Mucosa of rectum (tissue), 2 donors: ENCODE measurements at regions not wholly inside any gene's neighbourhood (a gene's known extent, or its start where the extent isn't known, plus 50 kb on each side); places are given as distances from the start of the nearest gene placed in this dataset.

ENCODE experiments used
- H3K27ac ChIP-seq, 2 donors: one replicate each; pipeline ENCODE4 v1.7.0; 2013; ENCODE audit warnings: inconsistent platforms in 2 of 2, low read depth in 2 of 2, low read length in 2 of 2
- H3K27me3 ChIP-seq, 2 donors: one replicate each; pipeline ENCODE4 v1.7.0; 2013; ENCODE audit warnings: low read length in 2 of 2; ENCODE audit not compliant: control insufficient read depth in 2 of 2, insufficient read depth in 2 of 2
- H3K36me3 ChIP-seq, 2 donors: one replicate each; pipeline ENCODE4 v1.7.0; 2013; ENCODE audit warnings: low read length in 2 of 2; ENCODE audit not compliant: control insufficient read depth in 2 of 2, insufficient read depth in 2 of 2
- H3K4me1 ChIP-seq, 2 donors: one replicate each; pipeline ENCODE4 v1.7.0; 2013; ENCODE audit warnings: low read length in 2 of 2, mild to moderate bottlenecking in 1 of 2; ENCODE audit not compliant: control insufficient read depth in 2 of 2, insufficient read depth in 2 of 2
- H3K4me3 ChIP-seq, 2 donors: one replicate each; pipeline ENCODE4 v1.7.0; 2013; ENCODE audit warnings: low read length in 2 of 2
- H3K9ac ChIP-seq, 2 donors: one replicate each; pipeline ENCODE4 v1.7.0; 2013; ENCODE audit warnings: low read length in 2 of 2, low read depth in 1 of 2, mild to moderate bottlenecking in 1 of 2
- H3K9me3 ChIP-seq, 2 donors: one replicate each; pipeline ENCODE4 v1.7.0; 2013; ENCODE audit warnings: low read length in 2 of 2; ENCODE audit not compliant: control insufficient read depth in 2 of 2
- donor health status: healthy.
- donor health status: Normal muscosa, but diverticular disease.

GRCh38 chr2:12205086-12205485 lies 458.7 kb downstream of the LPIN1 start:
- Histone ChIP-seq H3K27ac (no peak overlapping the region), H3K9ac (no peak overlapping the region), H3K27me3 (no peaks in the 10 kb centered on the region), H3K36me3 (no peaks in the 10 kb centered on the region), H3K9me3 (no peaks in the 10 kb centered on the region), H3K4me1 (peaks cover 0 to 2% of the 10 kb centered on the region in 2 donors), H3K4me3 (no peak overlapping the region)

DNA sequence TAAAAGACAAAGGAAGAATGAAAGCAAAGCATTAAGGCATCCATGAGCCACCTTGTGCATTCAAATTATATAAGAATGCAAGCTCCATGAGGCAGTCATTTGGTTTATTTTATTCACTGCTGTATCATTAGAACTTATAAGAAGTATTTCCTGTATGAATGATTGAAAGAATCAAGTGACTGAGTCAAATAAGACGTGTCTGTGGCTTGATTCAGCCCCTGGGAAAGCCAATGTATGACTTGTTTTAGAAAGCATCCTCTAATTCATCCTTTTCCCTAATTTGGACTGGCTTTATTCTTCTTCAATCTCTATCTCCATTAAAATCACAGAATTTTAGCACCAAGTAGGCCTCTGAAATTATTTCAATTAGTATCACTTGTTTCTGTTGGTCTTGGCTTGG lies 461.1 kb downstream of the LPIN1 start:
- Histone ChIP-seq H3K27me3 (no peaks in the 10 kb centered on the region), H3K9ac (no peak overlapping the region), H3K4me1 (peaks cover 0 to 2% of the 10 kb centered on the region in 2 donors), H3K4me3 (no peak overlapping the region), H3K9me3 (no peaks in the 10 kb centered on the region), H3K27ac (no peak overlapping the region), H3K36me3 (no peaks in the 10 kb centered on the region)

DNA sequence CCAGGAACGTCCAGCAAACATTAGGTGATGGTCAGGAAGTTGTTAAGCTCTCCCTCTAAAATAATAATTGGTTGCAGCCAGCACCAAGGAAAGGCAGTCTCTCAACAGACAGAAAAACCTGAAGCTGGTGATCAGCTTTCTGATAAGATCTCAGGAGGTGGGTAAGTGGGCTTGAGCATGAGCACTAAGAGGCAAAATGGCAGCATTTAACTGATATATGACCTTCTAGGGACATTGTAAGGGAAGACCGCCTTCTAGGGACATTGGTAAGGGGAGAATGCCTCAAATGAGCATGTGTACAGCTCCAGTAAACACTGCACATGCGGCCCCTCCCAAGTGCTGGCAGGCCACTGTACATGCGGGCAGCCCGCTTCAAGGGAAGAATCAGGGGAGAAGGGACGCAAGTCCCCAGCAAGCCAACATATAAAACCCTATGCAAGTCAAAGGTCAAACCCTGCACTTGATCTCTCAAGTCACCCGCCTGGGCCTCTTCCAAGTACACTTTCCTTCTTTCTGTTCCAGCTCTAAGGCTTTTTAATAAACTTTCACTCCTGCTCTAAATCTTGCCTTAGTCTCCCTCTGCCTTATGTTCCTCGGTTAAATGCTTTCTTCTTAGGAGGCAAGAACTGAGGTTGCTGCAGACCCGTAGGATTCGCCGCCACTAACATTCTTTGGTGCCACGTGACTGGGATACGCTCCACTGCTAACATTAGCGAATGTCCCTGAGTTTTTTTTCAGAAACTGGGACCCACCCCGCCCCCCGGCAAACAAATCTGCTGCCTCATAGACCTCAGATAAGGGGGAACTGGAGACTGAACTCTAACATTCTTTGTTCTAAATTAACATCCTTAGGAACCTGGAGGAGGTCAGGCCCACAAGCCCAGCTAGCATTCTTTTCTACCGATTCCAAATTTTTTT lies 463.8 kb downstream of the LPIN1 start:
- no peaks in the 10 kb centered on the region for H3K27me3 ChIP-seq
- no peaks in the 10 kb centered on the region for H3K36me3 ChIP-seq
- no peaks in the 10 kb centered on the region for H3K4me1 ChIP-seq
- no peaks in the 10 kb centered on the region for H3K9me3 ChIP-seq
- no peak overlapping the region for H3K27ac ChIP-seq
- no peak overlapping the region for H3K9ac ChIP-seq
- no peak overlapping the region for H3K4me3 ChIP-seq

- Histone ChIP-seq H3K36me3 (no peaks in the 10 kb centered on the region), H3K27me3 (no peaks in the 10 kb centered on the region), H3K27ac (no peak overlapping the region), H3K4me3 (no peak overlapping the region), H3K4me1 (no peaks in the 10 kb centered on the region), H3K9me3 (no peaks in the 10 kb centered on the region), H3K9ac (no peak overlapping the region)
These were observed 465.1 kb downstream of the LPIN1 start for GRCh38 chr2:12211326-12212175.

DNA sequence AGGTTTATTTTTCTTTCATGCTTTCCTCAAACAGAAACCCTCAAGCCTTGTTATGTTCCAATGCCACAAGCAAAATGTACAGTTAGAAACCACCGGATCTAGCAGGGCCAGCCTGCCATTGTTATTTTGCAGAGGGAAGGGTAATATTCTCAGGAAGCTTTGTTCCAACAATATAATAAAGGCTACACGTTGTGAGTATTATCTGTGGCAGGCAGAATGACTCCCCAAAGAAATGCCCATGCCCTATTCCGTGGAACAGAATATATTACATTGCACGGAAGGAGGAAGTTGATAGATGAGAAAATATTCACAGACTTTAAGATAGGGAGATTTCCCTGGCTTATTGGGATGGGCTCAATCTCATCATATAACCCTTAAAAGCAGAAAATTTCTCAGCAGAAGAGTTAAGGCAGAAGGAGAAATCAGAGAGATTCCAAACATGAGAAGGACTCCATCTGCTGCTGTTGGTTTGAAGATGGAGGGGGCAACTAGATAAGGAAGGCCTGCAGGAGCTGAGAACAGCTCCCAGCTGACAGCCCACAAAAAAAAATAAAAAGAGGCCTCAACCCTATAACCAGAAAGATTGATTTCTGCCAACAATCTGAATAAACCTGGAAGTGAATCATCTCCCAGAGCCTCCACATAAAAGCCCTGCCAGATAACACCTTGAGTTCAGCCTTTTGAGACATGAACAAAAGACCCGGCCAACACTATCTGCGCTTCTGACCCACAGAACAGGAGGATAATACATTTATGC lies 466.6 kb downstream of the LPIN1 start:
- no peaks in the 10 kb centered on the region for H3K9me3 ChIP-seq
- no peak overlapping the region for H3K27ac ChIP-seq
- no peaks in the 10 kb centered on the region for H3K27me3 ChIP-seq
- no peak overlapping the region for H3K4me3 ChIP-seq
- H3K36me3 ChIP-seq, result no peaks in the 10 kb centered on the region
- H3K9ac ChIP-seq, result no peak overlapping the region
- H3K4me1 ChIP-seq, result no peaks in the 10 kb centered on the region

- H3K9me3 ChIP-seq, result no peaks in the 10 kb centered on the region
- no peaks in the 10 kb centered on the region for H3K27me3 ChIP-seq
- H3K9ac ChIP-seq, result no peak overlapping the region
- H3K36me3 ChIP-seq, result no peaks in the 10 kb centered on the region
- no peak overlapping the region for H3K4me3 ChIP-seq
- no peaks in the 10 kb centered on the region for H3K4me1 ChIP-seq
- H3K27ac ChIP-seq, result no peak overlapping the region
These were observed 470.7 kb downstream of the LPIN1 start for GRCh38 chr2:12217175-12217574.

DNA sequence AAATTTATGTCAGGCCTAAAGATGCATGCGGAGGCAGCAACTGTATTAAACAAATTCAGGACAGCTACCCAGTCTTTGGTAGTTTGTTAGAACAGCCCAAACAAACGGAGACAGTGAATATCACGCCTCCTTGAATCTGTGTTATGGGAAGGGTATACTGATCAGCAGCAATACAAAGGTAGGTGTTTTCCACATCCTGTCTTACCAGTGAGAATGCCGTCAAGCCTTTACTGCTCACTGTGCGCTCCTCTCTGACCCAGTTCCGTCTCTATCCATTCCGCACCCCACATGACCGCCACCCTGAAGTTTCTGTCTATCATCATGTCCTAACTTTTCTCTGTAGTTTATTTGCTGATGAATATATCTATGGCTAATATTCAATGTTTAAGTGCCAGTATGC lies 473.3 kb downstream of the LPIN1 start:
- no peak overlapping the region for H3K9ac ChIP-seq
- no peak overlapping the region for H3K27ac ChIP-seq
- no peaks in the 10 kb centered on the region for H3K27me3 ChIP-seq
- no peaks in the 10 kb centered on the region for H3K4me1 ChIP-seq
- H3K36me3 ChIP-seq, result no peaks in the 10 kb centered on the region
- H3K4me3 ChIP-seq, result no peak overlapping the region
- no peaks in the 10 kb centered on the region for H3K9me3 ChIP-seq

GRCh38 chr2:12221584-12221983 lies 475.2 kb downstream of the LPIN1 start:
- Histone ChIP-seq H3K27ac (no peak overlapping the region), H3K9me3 (no peaks in the 10 kb centered on the region), H3K9ac (no peak overlapping the region), H3K4me1 (no peaks in the 10 kb centered on the region), H3K27me3 (no peaks in the 10 kb centered on the region), H3K4me3 (no peak overlapping the region), H3K36me3 (no peaks in the 10 kb centered on the region)

DNA sequence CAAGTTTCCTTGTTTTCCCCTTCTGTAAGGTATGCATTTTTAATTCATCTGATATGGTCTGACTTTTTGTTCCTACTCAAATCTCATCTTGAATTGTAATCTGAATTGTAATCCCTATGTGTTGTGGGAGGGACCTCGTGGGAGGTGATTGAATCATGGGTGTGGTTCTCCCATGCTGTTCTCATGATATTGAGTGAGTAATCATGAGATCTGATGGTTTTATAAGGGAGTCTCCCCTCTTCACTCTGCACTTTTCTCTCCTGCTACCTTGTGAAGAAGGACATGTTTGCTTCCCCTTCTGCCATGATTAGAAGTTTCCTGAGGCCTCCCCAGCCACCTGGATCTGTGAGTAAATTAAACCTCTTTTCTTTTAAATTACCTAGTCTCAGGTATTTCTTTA lies 476.1 kb downstream of the LPIN1 start:
- Histone ChIP-seq H3K4me1 (no peaks in the 10 kb centered on the region), H3K27ac (no peak overlapping the region), H3K27me3 (no peaks in the 10 kb centered on the region), H3K4me3 (no peak overlapping the region), H3K9me3 (no peaks in the 10 kb centered on the region), H3K36me3 (no peaks in the 10 kb centered on the region), H3K9ac (no peak overlapping the region)

GRCh38 chr2:12223732-12224131 lies 477.3 kb downstream of the LPIN1 start:
- Histone ChIP-seq H3K4me1 (no peaks in the 10 kb centered on the region), H3K27ac (no peak overlapping the region), H3K36me3 (no peaks in the 10 kb centered on the region), H3K9ac (no peak overlapping the region), H3K4me3 (no peak overlapping the region), H3K9me3 (no peaks in the 10 kb centered on the region), H3K27me3 (no peaks in the 10 kb centered on the region)
